BLaER1 (cell line): ENCODE measurements at regions not wholly inside any gene's neighbourhood (a gene's known extent, or its start where the extent isn't known, plus 50 kb on each side); places are given as distances from the start of the nearest gene placed in this dataset.

Experiments used
- H3K27ac ChIP-seq: shearing (Covaris generic); formaldehyde crosslinking; 2 replicates; pipeline ENCODE4 v1.8.1; 2022
- H3K27me3 ChIP-seq: shearing (Covaris generic); formaldehyde crosslinking; 2 replicates; pipeline ENCODE4 v1.8.1; 2022
- H3K36me3 ChIP-seq: shearing (Covaris generic); formaldehyde crosslinking; 2 replicates; pipeline ENCODE4 v1.8.1; 2022
- H3K4me1 ChIP-seq: shearing (Covaris generic); formaldehyde crosslinking; 2 replicates; pipeline ENCODE4 v1.8.1; 2022
- H3K4me2 ChIP-seq: shearing (Covaris generic); formaldehyde crosslinking; 2 replicates; pipeline ENCODE4 v1.8.1; 2022
- H3K4me3 ChIP-seq: shearing (Covaris generic); formaldehyde crosslinking; 2 replicates; pipeline ENCODE4 v1.8.1; 2022
- H3K9ac ChIP-seq: shearing (Covaris generic); formaldehyde crosslinking; 2 replicates; pipeline ENCODE4 v1.8.1; 2022
- H3K9me3 ChIP-seq: shearing (Covaris generic); formaldehyde crosslinking; 2 replicates; pipeline ENCODE4 v1.8.1; 2022
- H4K20me1 ChIP-seq: shearing (Covaris generic); formaldehyde crosslinking; 2 replicates; pipeline ENCODE4 v1.8.1; 2022
- Cebpa-rat ChIP-seq: shearing (Covaris generic); IDR thresholded peaks from 2 replicates; pipeline ENCODE4 v1.8.1; 2022

- TF ChIP-seq Cebpa-rat = no peak
- H3K4me2 ChIP-seq = no peak overlapping the region
- no peaks in the 10 kb centered on the region for H3K9me3 ChIP-seq
- H4K20me1 ChIP-seq = no peaks in the 10 kb centered on the region
- H3K4me1 ChIP-seq = peaks cover 12% of the 10 kb centered on the region
- H3K36me3 ChIP-seq = no peaks in the 10 kb centered on the region
- no peak overlapping the region for H3K9ac ChIP-seq
- H3K27ac ChIP-seq = no peak overlapping the region
- no peak overlapping the region for H3K4me3 ChIP-seq
- no peaks in the 10 kb centered on the region for H3K27me3 ChIP-seq
These were observed 132.3 kb upstream of the WNT4 start for GRCh38 chr1:22275167-22275566.

- no peaks in the 10 kb centered on the region for H3K9me3 ChIP-seq
- no peaks in the 10 kb centered on the region for H3K36me3 ChIP-seq
- TF ChIP-seq Cebpa-rat = no peak
- H3K27me3 ChIP-seq = no peaks in the 10 kb centered on the region
- H3K4me2 ChIP-seq = no peak overlapping the region
- H4K20me1 ChIP-seq = no peaks in the 10 kb centered on the region
- peaks cover 11% of the 10 kb centered on the region for H3K4me1 ChIP-seq
- no peak overlapping the region for H3K4me3 ChIP-seq
- H3K9ac ChIP-seq = no peak overlapping the region
- no peak overlapping the region for H3K27ac ChIP-seq
These were observed 132.9 kb upstream of the WNT4 start for GRCh38 chr1:22275626-22276395.

GRCh38 chr1:22276396-22276748 lies 133.5 kb upstream of the WNT4 start:
- H3K27me3 ChIP-seq = no peaks in the 10 kb centered on the region
- H3K9me3 ChIP-seq = no peaks in the 10 kb centered on the region
- H3K4me2 ChIP-seq = no peak overlapping the region
- H4K20me1 ChIP-seq = no peaks in the 10 kb centered on the region
- no peak for TF ChIP-seq Cebpa-rat
- no peak overlapping the region for H3K9ac ChIP-seq
- H3K4me1 ChIP-seq = peaks cover 6% of the 10 kb centered on the region
- no peak overlapping the region for H3K4me3 ChIP-seq
- H3K36me3 ChIP-seq = no peaks in the 10 kb centered on the region
- no peak overlapping the region for H3K27ac ChIP-seq

GRCh38 chr1:22277662-22278061 lies 134.8 kb upstream of the WNT4 start:
- Histone ChIP-seq H3K27ac (no peak overlapping the region), H3K36me3 (no peaks in the 10 kb centered on the region), H3K4me2 (no peak overlapping the region), H4K20me1 (no peaks in the 10 kb centered on the region), H3K4me3 (no peak overlapping the region), H3K9ac (no peak overlapping the region), H3K9me3 (no peaks in the 10 kb centered on the region), H3K27me3 (no peaks in the 10 kb centered on the region), H3K4me1 (no peaks in the 10 kb centered on the region)
- no peak for TF ChIP-seq Cebpa-rat

GRCh38 chr1:22279735-22280134 lies 136.8 kb upstream of the WNT4 start:
- H3K4me2 ChIP-seq = no peak overlapping the region
- TF ChIP-seq Cebpa-rat = no peak
- no peak overlapping the region for H3K9ac ChIP-seq
- no peaks in the 10 kb centered on the region for H3K36me3 ChIP-seq
- no peak overlapping the region for H3K27ac ChIP-seq
- no peaks in the 10 kb centered on the region for H3K9me3 ChIP-seq
- no peaks in the 10 kb centered on the region for H3K4me1 ChIP-seq
- no peaks in the 10 kb centered on the region for H3K27me3 ChIP-seq
- H4K20me1 ChIP-seq = no peaks in the 10 kb centered on the region
- H3K4me3 ChIP-seq = no peak overlapping the region

GRCh38 chr1:22280526-22280925 lies 137.6 kb upstream of the WNT4 start:
- no peak for TF ChIP-seq Cebpa-rat

GRCh38 chr1:22281521-22282363 lies 138.8 kb upstream of the WNT4 start:
- H3K27me3 ChIP-seq = no peaks in the 10 kb centered on the region
- H3K4me3 ChIP-seq = no peak overlapping the region
- no peak overlapping the region for H3K4me2 ChIP-seq
- no peaks in the 10 kb centered on the region for H3K9me3 ChIP-seq
- TF ChIP-seq Cebpa-rat = no peak
- no peaks in the 10 kb centered on the region for H4K20me1 ChIP-seq
- H3K27ac ChIP-seq = no peak overlapping the region
- H3K9ac ChIP-seq = no peak overlapping the region
- no peaks in the 10 kb centered on the region for H3K4me1 ChIP-seq
- H3K36me3 ChIP-seq = no peaks in the 10 kb centered on the region

More at GRCh38 chr1:22280526-22280925, 137.6 kb upstream of the WNT4 start:
- no peak overlapping the region for H3K27ac ChIP-seq
- no peak overlapping the region for H3K9ac ChIP-seq
- no peaks in the 10 kb centered on the region for H4K20me1 ChIP-seq
- H3K27me3 ChIP-seq = no peaks in the 10 kb centered on the region
- no peaks in the 10 kb centered on the region for H3K36me3 ChIP-seq
- no peak overlapping the region for H3K4me2 ChIP-seq
- no peak overlapping the region for H3K4me3 ChIP-seq
- no peaks in the 10 kb centered on the region for H3K4me1 ChIP-seq
- no peaks in the 10 kb centered on the region for H3K9me3 ChIP-seq

GRCh38 chr1:22282364-22282995 lies 139.6 kb upstream of the WNT4 start:
- H4K20me1 ChIP-seq = no peaks in the 10 kb centered on the region
- no peak overlapping the region for H3K4me3 ChIP-seq
- H3K4me2 ChIP-seq = no peak overlapping the region
- H3K27me3 ChIP-seq = no peaks in the 10 kb centered on the region
- no peak for TF ChIP-seq Cebpa-rat
- no peak overlapping the region for H3K27ac ChIP-seq
- no peaks in the 10 kb centered on the region for H3K4me1 ChIP-seq
- no peaks in the 10 kb centered on the region for H3K36me3 ChIP-seq
- H3K9me3 ChIP-seq = no peaks in the 10 kb centered on the region
- no peak overlapping the region for H3K9ac ChIP-seq

GRCh38 chr1:22283596-22283995 lies 140.7 kb upstream of the WNT4 start:
- TF ChIP-seq Cebpa-rat = no peak
- H3K9me3 ChIP-seq = no peaks in the 10 kb centered on the region
- H3K36me3 ChIP-seq = no peaks in the 10 kb centered on the region

GRCh38 chr1:22284236-22284635 lies 141.3 kb upstream of the WNT4 start:
- Histone ChIP-seq H3K9ac (no peak overlapping the region), H3K9me3 (no peaks in the 10 kb centered on the region), H3K4me2 (no peak overlapping the region), H3K4me3 (no peak overlapping the region), H3K36me3 (no peaks in the 10 kb centered on the region), H3K27me3 (no peaks in the 10 kb centered on the region), H3K27ac (no peak overlapping the region), H4K20me1 (no peaks in the 10 kb centered on the region), H3K4me1 (no peaks in the 10 kb centered on the region)
- TF ChIP-seq Cebpa-rat = no peak

More at GRCh38 chr1:22283596-22283995, 140.7 kb upstream of the WNT4 start:
- no peak overlapping the region for H3K9ac ChIP-seq
- no peak overlapping the region for H3K4me3 ChIP-seq
- no peaks in the 10 kb centered on the region for H4K20me1 ChIP-seq
- no peak overlapping the region for H3K4me2 ChIP-seq
- no peaks in the 10 kb centered on the region for H3K27me3 ChIP-seq
- H3K4me1 ChIP-seq = no peaks in the 10 kb centered on the region
- no peak overlapping the region for H3K27ac ChIP-seq
